H1 (cell line): ENCODE measurements at regions not wholly inside any gene's neighbourhood (a gene's known extent, or its start where the extent isn't known, plus 50 kb on each side); places are given as distances from the start of the nearest gene placed in this dataset.

Experiments used
- CTCF ChIA-PET: fragments of 300-600 bp; sonication (Branson Sonifier 250); formaldehyde crosslinking; loops from one replicate; lab custom pipeline; 2021; ENCODE audit not compliant: partially characterized antibody; lab: Charles Lee
- POLR2A ChIA-PET: fragments of 300-600 bp; sonication (Branson Sonifier 250); formaldehyde crosslinking; loops from one replicate; lab custom pipeline; 2021; ENCODE audit warnings: inconsistent platforms; ENCODE audit not compliant: partially characterized antibody; lab: Charles Lee
- DNase-seq, 2 experiments: peaks; one replicate each; pipeline versions ENCODE4 v3.0.0 to v3.0.0-alpha.2; 2010 to 2022; ENCODE audit warnings: low spot score in 2 of 2, low read depth in 1 of 2, mixed read lengths in 1 of 2
- FAIRE-seq: peaks from 2 replicates; lab custom pipeline; 2011; peaks lifted over from hg19 to GRCh38; lab: Jason Lieb, UNC
- H2AFZ ChIP-seq: 2 replicates; pipeline ENCODE4 v1.8.1; 2012; ENCODE audit warnings: low read length, inconsistent platforms
- H2AK5ac ChIP-seq: 2 replicates; pipeline ENCODE4 v1.6.1; 2013; ENCODE audit warnings: low read depth, low read length
- H2BK120ac ChIP-seq: replicated peaks from 2 replicates; pipeline ENCODE3; 2013; ENCODE audit warnings: low read depth, low read length, inconsistent platforms
- H2BK12ac ChIP-seq: 2 replicates; pipeline ENCODE4 v1.6.1; 2013; ENCODE audit warnings: low read depth, low read length
- H2BK15ac ChIP-seq: 2 replicates; pipeline ENCODE4 v1.6.1; 2013; ENCODE audit warnings: low read length
- H2BK20ac ChIP-seq: 2 replicates; pipeline ENCODE4 v1.6.1; 2013; ENCODE audit warnings: low read length
- H2BK5ac ChIP-seq: 2 replicates; pipeline ENCODE4 v1.6.1; 2013; ENCODE audit warnings: low read depth, low read length
- H3K14ac ChIP-seq: 2 replicates; pipeline ENCODE4 v1.6.1; 2013; ENCODE audit warnings: inconsistent platforms; ENCODE audit not compliant: insufficient read length
- H3K18ac ChIP-seq: 2 replicates; pipeline ENCODE4 v1.6.1; 2013; ENCODE audit warnings: low read length; ENCODE audit errors: extremely low read depth
- H3K23ac ChIP-seq: 2 replicates; pipeline ENCODE4 v1.6.1; 2013; ENCODE audit warnings: inconsistent platforms; ENCODE audit not compliant: insufficient read length
- H3K23me2 ChIP-seq: 2 replicates; pipeline ENCODE4 v1.6.1; 2013; ENCODE audit warnings: low read depth, low read length
- H3K27ac ChIP-seq: 2 replicates; pipeline ENCODE4 v1.6.1; 2011; ENCODE audit warnings: low read depth, low read length, inconsistent platforms
- H3K27me3 ChIP-seq, 4 experiments: replicated peaks in 1 of 4; 1 replicate in 1 of 4; 2 replicates in 3 of 4; pipeline versions ENCODE4 v1.6.1 to v1.8.1; 2011 to 2013; ENCODE audit warnings: low read length in 3 of 4, mild to moderate bottlenecking in 3 of 4, inconsistent platforms in 2 of 4, mixed read lengths in 2 of 4, moderate library complexity in 1 of 4; ENCODE audit not compliant: control insufficient read depth in 3 of 4, insufficient read depth in 3 of 4; ENCODE audit errors: extremely low read depth in 1 of 4
- H3K36me3 ChIP-seq, 4 experiments: 2 replicates each; pipeline versions ENCODE4 v1.6.1 to v1.8.1; 2011 to 2013; ENCODE audit warnings: mild to moderate bottlenecking in 4 of 4, low read length in 3 of 4, moderate library complexity in 2 of 4, control low read depth in 1 of 4, inconsistent platforms in 1 of 4; ENCODE audit not compliant: insufficient read depth in 4 of 4, control insufficient read depth in 2 of 4
- H3K4ac ChIP-seq: replicated peaks from 2 replicates; pipeline ENCODE3; 2013; ENCODE audit warnings: low read length, low read depth, mixed read lengths, inconsistent platforms; ENCODE audit not compliant: insufficient read length
- H3K4me1 ChIP-seq, 4 experiments: replicated peaks in 1 of 4; 1 replicate in 1 of 4; 2 replicates in 3 of 4; pipeline versions ENCODE4 v1.6.1 to v1.8.1; 2011 to 2013; ENCODE audit warnings: low read length in 3 of 4, inconsistent platforms in 2 of 4, mixed read lengths in 1 of 4; ENCODE audit not compliant: insufficient read depth in 4 of 4, control insufficient read depth in 3 of 4
- H3K4me2 ChIP-seq, 2 experiments: 2 replicates each; pipeline versions ENCODE4 v1.6.1 to v1.8.1; 2011 to 2013; ENCODE audit warnings: low read depth in 2 of 2, low read length in 2 of 2, control low read depth in 1 of 2, inconsistent platforms in 1 of 2, mild to moderate bottlenecking in 1 of 2; ENCODE audit not compliant: insufficient read depth in 1 of 2
- H3K4me3 ChIP-seq, 4 experiments: fragments of 200-600, 300-600 bp in 1 of 4; sonication (generic), shearing (Covaris generic), sonication (Bioruptor Twin) in 1 of 4; 2 replicates each; pipeline versions ENCODE4 v1.5.1 to v1.8.1; 2011 to 2016; ENCODE audit warnings: low read length in 4 of 4, low read depth in 3 of 4, control low read depth in 2 of 4, inconsistent platforms in 2 of 4, mild to moderate bottlenecking in 2 of 4, mixed read lengths in 1 of 4, moderate library complexity in 1 of 4; ENCODE audit not compliant: insufficient read depth in 2 of 4; ENCODE audit errors: extremely low read depth in 1 of 4
- H3K56ac ChIP-seq: replicated peaks from 2 replicates; pipeline ENCODE3; 2013; ENCODE audit warnings: low read depth, mild to moderate bottlenecking, mixed read lengths, low read length, inconsistent platforms; ENCODE audit not compliant: insufficient read length
- H3K79me1 ChIP-seq: 2 replicates; pipeline ENCODE4 v1.6.1; 2013; ENCODE audit warnings: low read depth, low read length, control low read depth
- H3K79me2 ChIP-seq, 2 experiments: 2 replicates each; pipeline versions ENCODE4 v1.6.1 to v1.8.1; 2012 to 2013; ENCODE audit warnings: low read length in 2 of 2, mild to moderate bottlenecking in 2 of 2, inconsistent platforms in 1 of 2; ENCODE audit not compliant: insufficient read depth in 2 of 2, control insufficient read depth in 1 of 2
- H3K9ac ChIP-seq, 4 experiments: replicated peaks in 1 of 4; 1 replicate in 1 of 4; 2 replicates in 3 of 4; pipeline versions ENCODE4 v1.6.1 to v1.8.1; 2011 to 2013; ENCODE audit warnings: low read depth in 3 of 4, low read length in 3 of 4, control low read depth in 2 of 4, mild to moderate bottlenecking in 2 of 4, moderate library complexity in 2 of 4, inconsistent platforms in 1 of 4; ENCODE audit errors: extremely low read depth in 1 of 4
- H3K9me3 ChIP-seq, 2 experiments: 2 replicates each; pipeline versions ENCODE4 v1.6.1 to v1.8.1; 2012 to 2013; ENCODE audit warnings: mild to moderate bottlenecking in 2 of 2, moderate library complexity in 2 of 2, control low read depth in 1 of 2, inconsistent platforms in 1 of 2, low read depth in 1 of 2, low read length in 1 of 2, mixed read lengths in 1 of 2; ENCODE audit not compliant: insufficient read depth in 2 of 2
- H4K20me1 ChIP-seq, 2 experiments: replicated peaks in 1 of 2; 2 replicates each; pipeline versions ENCODE3 to v1.8.1; 2011 to 2013; ENCODE audit warnings: inconsistent platforms in 2 of 2, low read length in 2 of 2, mild to moderate bottlenecking in 1 of 2; ENCODE audit not compliant: insufficient read depth in 2 of 2, control insufficient read depth in 1 of 2
- H4K5ac ChIP-seq: 2 replicates; pipeline ENCODE4 v1.6.1; 2013; ENCODE audit warnings: low read length, low read depth, mixed read lengths, inconsistent platforms; ENCODE audit not compliant: insufficient read length
- H4K8ac ChIP-seq: 2 replicates; pipeline ENCODE4 v1.8.0; 2013; ENCODE audit warnings: mild to moderate bottlenecking, moderate library complexity, low read length, inconsistent platforms; ENCODE audit not compliant: insufficient read depth; ENCODE audit errors: extremely low read depth
- H4K91ac ChIP-seq: replicated peaks from 2 replicates; pipeline ENCODE3; 2013; ENCODE audit warnings: low read length, mixed read lengths, inconsistent platforms; ENCODE audit not compliant: insufficient read length
- BCL11A ChIP-seq, 2 experiments: IDR thresholded peaks; one replicate each; pipeline ENCODE4 v1.6.1; 2011; ENCODE audit warnings: low read depth in 2 of 2, low read length in 2 of 2, mild to moderate bottlenecking in 2 of 2
- CREB1 ChIP-seq: IDR thresholded peaks from 2 replicates; pipeline ENCODE4 v1.6.1; 2012; ENCODE audit warnings: inconsistent platforms
- CTBP2 ChIP-seq: IDR thresholded peaks from 2 replicates; pipeline ENCODE4 v1.7.0; 2011; ENCODE audit warnings: borderline replicate concordance, mild to moderate bottlenecking, moderate library complexity, mixed read lengths, low read length; ENCODE audit not compliant: insufficient read depth, insufficient read length
- KDM1A ChIP-seq: fragments of 200-600, 300-600 bp; sonication (generic); IDR thresholded peaks from 2 replicates; pipeline ENCODE4 v1.7.1; 2016; ENCODE audit warnings: mild to moderate bottlenecking, low read length, borderline replicate concordance
- NRF1 ChIP-seq: IDR thresholded peaks from 2 replicates; pipeline ENCODE4 v1.6.1; 2011; ENCODE audit warnings: mild to moderate bottlenecking, low read depth, low read length, improper control_type of control experiment
- POLR2AphosphoS5 ChIP-seq: IDR thresholded peaks from 2 replicates; pipeline ENCODE4 v1.6.1; 2011; ENCODE audit warnings: low read depth, low read length
- RBBP5 ChIP-seq: IDR thresholded peaks from 2 replicates; pipeline ENCODE4 v1.7.1; 2012; ENCODE audit warnings: low read depth, mild to moderate bottlenecking, inconsistent platforms, low read length, moderate library complexity, borderline replicate concordance
- RXRA ChIP-seq: IDR thresholded peaks from 2 replicates; pipeline ENCODE4 v1.6.1; 2011; ENCODE audit warnings: low read depth, mild to moderate bottlenecking, low read length, moderate library complexity; ENCODE audit not compliant: insufficient read depth
- TCF12 ChIP-seq: IDR thresholded peaks from 2 replicates; pipeline ENCODE4 v1.6.1; 2011; ENCODE audit warnings: low read depth, mild to moderate bottlenecking, low read length
- YY1 ChIP-seq: IDR thresholded peaks from 2 replicates; pipeline ENCODE4 v1.6.1; 2011; ENCODE audit warnings: low read depth, mild to moderate bottlenecking, low read length
- WGBS, 2 experiments: shearing (Covaris generic) in 1 of 2; methylation state at CpG; one replicate each; pipeline versions ENCODE4 v1.1.6 to v1.1.7; 2013 to 2015; ENCODE audit warnings: low lambda C conversion rate in 2 of 2, mixed read lengths in 2 of 2, inconsistent platforms in 1 of 2, low coverage in 1 of 2, missing lambda C conversion rate in 1 of 2; ENCODE audit not compliant: insufficient replicate concordance in 2 of 2, insufficient coverage in 1 of 2, insufficient read length in 1 of 2; ENCODE audit errors: extremely low coverage in 1 of 2, missing lambda C conversion rate in 1 of 2; 5-methylcytosine and 5-hydroxymethylcytosine counted together
- TF ChIP-seq, protein P1 (sequence below): IDR thresholded peaks from 2 replicates; pipeline ENCODE4 v1.6.1; 2012; ENCODE audit warnings: inconsistent platforms
- TF ChIP-seq, protein P2 (sequence below): IDR thresholded peaks from 2 replicates; pipeline ENCODE4 v1.6.1; 2011; ENCODE audit warnings: low read length, improper control_type of control experiment

DNA sequence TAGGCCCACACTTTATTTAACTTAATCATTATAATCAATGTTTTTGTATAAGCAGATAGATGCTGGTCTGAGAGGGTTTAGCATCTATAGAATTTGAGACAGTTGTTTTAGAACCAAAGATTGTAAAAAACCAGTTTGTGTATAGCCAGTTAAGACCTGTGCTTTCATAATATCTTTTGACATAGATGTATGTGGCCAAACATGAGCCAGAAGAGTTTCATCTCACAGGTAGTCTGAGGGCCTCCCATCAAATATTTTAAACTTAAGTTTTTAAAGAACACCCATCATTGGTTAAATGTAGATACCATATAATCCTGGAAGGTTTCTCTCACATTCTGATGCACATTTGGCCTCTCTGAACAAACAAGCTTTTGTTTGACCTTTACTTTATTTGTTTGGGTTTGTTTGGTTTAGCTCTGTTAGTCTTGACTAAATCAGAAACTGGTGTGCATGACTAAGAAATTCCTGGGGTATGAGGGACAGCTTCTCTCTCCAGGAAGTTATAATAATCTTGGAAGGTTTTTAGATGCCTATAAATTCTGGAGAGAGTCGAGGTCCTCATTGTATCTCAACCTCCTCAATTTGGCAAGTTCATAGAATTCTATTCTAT, 58.0 kb upstream of the TMEM200A start:
- Histone ChIP-seq H3K9ac (no peak overlapping the region), H3K79me1 (no peaks in the 10 kb centered on the region), H3K79me2 (no peaks in the 10 kb centered on the region), H4K5ac (no peak overlapping the region), H3K4me1 (0 out of 7 replicates have a peak, but pooled peaks cover 0 to 2% (median 0%) of the 10 kb centered on the region in 4 experiments), H3K4me3 (no peak overlapping the region), H3K4ac (no peak overlapping the region), H2BK5ac (no peak overlapping the region), H4K8ac (no peak overlapping the region), H4K91ac (no peak overlapping the region), H4K20me1 (no peaks in the 10 kb centered on the region), H2AK5ac (no peak overlapping the region), H3K23ac (no peak overlapping the region), H2AFZ (no peak overlapping the region), H3K14ac (no peak overlapping the region), H2BK20ac (no peak overlapping the region), H2BK120ac (no peak overlapping the region), H3K4me2 (no peak overlapping the region), H2BK12ac (no peak overlapping the region), H3K56ac (no peak overlapping the region), H2BK15ac (no peak overlapping the region), H3K36me3 (no peaks in the 10 kb centered on the region), H3K27me3 (no peaks in the 10 kb centered on the region), H3K27ac (no peak overlapping the region), H3K18ac (no peak overlapping the region), H3K9me3 (no peaks in the 10 kb centered on the region), H3K23me2 (no peaks in the 10 kb centered on the region)
- DNase-seq, result no peak
- no peak for FAIRE-seq
- WGBS, 2 experiments, result 95% methylated on average over 1 of the region's 1 CpG; no CpG with 5 or more reads in 1 of the 2 experiments
- ChIA-PET POLR2A (no interaction called here), CTCF (interaction anchor here (0.9 to 2.5 kb wide), 5 partner anchors 9 to 20 kb away, joined by 3 to 8 read pairs (median 3); no protein-coding TSS in a partner anchor)
- TF ChIP-seq POLR2AphosphoS5 (no peak), CTBP2 (no peak), NRF1 (no peak), CREB1 (no peak), RBBP5 (no peak), BCL11A (IDR thresholded peaks at IDR 0.05; ENCODE audit: low read depth in 2 of 2, low read length in 2 of 2) (no peak), KDM1A (no peak), YY1 (no peak), TCF12 (no peak), RXRA (no peak)
- TF ChIP-seq, protein P1, sequence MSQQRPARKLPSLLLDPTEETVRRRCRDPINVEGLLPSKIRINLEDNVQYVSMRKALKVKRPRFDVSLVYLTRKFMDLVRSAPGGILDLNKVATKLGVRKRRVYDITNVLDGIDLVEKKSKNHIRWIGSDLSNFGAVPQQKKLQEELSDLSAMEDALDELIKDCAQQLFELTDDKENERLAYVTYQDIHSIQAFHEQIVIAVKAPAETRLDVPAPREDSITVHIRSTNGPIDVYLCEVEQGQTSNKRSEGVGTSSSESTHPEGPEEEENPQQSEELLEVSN, result no peak
- TF ChIP-seq, protein P2, sequence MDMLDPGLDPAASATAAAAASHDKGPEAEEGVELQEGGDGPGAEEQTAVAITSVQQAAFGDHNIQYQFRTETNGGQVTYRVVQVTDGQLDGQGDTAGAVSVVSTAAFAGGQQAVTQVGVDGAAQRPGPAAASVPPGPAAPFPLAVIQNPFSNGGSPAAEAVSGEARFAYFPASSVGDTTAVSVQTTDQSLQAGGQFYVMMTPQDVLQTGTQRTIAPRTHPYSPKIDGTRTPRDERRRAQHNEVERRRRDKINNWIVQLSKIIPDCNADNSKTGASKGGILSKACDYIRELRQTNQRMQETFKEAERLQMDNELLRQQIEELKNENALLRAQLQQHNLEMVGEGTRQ, result no peak
